GM13976 (cell line): ENCODE measurements at regions not wholly inside any gene's neighbourhood (a gene's known extent, or its start where the extent isn't known, plus 50 kb on each side); places are given as distances from the start of the nearest gene placed in this dataset.

Experiments
- DNase-seq: peaks from one replicate; pipeline ENCODE4 v3.0.0; 2012; ENCODE audit warnings: low spot score
- CTCF ChIP-seq: IDR thresholded peaks from 2 replicates; pipeline ENCODE4 v1.5.1; 2012; ENCODE audit warnings: borderline replicate concordance, mild to moderate bottlenecking; ENCODE audit not compliant: insufficient read depth; ENCODE audit errors: extremely low read depth, missing control alignments, control extremely low read depth
- in situ Hi-C: fragments of 300-500 bp; cut with MboI; formaldehyde crosslinking; loops from one replicate; pipeline ENCODE4 v1.12.0; 2022; ENCODE audit warnings: low sequenced_read_pairs, mixed read lengths, inconsistent platforms; ENCODE audit not compliant: unreplicated experiment

- no peak for TF ChIP-seq CTCF
- in situ Hi-C loops, result no loop called here
- DNase-seq, result no peak
Observed at GRCh38 chr10:2703953-2704352, 363.4 kb upstream of the PFKP start.

DNA sequence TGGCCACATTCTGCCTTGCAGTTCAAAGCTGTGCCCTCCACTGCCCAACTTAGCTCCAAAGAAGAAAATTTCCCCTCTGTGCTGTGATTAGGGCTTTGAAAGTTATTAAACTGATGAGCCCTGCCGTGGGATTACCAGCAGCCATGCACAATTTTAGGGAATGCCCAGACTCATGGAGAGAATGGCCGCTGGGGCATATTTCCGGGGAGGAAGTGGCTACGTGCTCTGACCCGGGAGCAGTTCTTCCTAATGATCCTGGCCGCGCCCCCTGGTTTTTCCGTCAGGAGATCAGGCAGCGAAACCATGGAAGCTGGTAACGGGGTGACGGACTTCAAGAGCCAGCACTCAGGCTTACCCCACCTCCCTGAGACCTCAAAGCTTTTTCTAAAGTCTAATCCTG is 365.5 kb upstream of the PFKP start:
- in situ Hi-C loops, result no loop called here
- no peak for DNase-seq
- no peak for TF ChIP-seq CTCF

GRCh38 chr10:2700626-2701305 is 366.6 kb upstream of the PFKP start:
- no peak for DNase-seq
- in situ Hi-C loops, result no loop called here
- TF ChIP-seq CTCF, result no peak

DNA sequence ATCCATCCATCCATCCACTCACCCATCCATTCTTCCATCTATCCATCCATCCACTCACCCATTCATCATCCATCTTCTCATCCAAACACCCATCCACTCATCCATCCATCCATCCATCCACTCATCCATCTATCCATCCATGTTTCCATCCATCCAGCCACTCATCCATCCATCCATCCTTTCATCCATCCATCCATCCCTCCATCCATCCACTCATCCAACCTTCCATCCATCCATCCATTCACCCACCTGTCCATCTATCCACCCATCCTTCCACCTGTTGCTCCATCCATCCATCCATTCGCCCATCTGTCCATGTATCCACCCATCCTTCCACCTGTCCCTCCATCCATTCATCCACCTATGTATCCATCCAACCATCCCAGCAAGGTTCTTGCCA is 378.4 kb upstream of the PFKP start:
- no peak for TF ChIP-seq CTCF
- no peak for DNase-seq
- in situ Hi-C loops, result no loop called here

- TF ChIP-seq CTCF, result no peak
- no peak for DNase-seq
- in situ Hi-C loops, result no loop called here
Observed at GRCh38 chr10:2686691-2687090, 380.7 kb upstream of the PFKP start.

- DNase-seq, result no peak
- TF ChIP-seq CTCF, result no peak
- in situ Hi-C loops, result no loop called here
Observed at GRCh38 chr10:2682491-2682890, 384.9 kb upstream of the PFKP start.

DNA sequence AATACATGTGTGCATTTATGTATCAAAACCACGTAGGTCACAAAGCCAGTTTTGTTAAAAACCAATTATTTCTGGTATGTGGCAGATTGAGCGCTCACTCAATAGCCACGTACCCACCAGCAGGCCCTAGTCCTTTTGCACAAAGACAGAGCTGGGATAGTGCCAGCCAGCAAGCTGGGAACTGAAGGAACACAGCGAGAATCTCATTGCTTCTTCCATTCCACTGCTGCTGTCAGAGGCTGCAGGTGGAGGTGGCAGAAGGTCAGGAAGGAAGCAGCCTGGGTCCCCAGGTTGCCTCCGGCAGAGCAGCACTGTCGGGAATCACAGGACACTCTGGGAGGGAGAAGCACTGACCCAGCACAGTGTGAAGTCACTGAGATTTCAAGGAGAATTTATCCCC is 385.5 kb upstream of the PFKP start:
- TF ChIP-seq CTCF, result no peak
- in situ Hi-C loops, result no loop called here

More for the DNA sequence above, 385.5 kb upstream of the PFKP start:
- DNase-seq, result no peak
